ENCODE measurements at regions not wholly inside any gene's neighbourhood (a gene's known extent, or its start where the extent isn't known, plus 50 kb on each side); places are given as distances from the start of the nearest gene placed in this dataset.

DNA sequence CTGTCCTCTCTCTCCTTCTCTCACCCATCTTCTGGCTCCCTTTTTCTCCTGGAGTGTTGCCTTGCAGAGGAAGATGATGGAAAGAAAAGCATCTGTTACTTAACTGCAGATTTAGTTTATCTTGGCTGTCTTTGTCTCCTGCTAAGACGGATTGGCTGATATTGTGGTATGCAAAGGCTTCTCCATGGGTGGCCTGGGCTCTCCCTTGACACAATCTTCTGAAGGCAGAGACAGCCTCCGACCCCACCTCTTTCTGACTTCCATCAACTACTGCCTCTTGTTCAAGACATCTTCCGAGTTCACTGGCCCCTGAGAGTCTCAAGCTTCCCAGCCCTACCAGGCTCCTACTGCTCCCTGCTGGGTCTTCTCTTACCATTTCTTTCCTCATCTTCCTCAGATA lies 403.7 kb downstream of the LRRC70 start:
- Histone ChIP-seq H4K8ac (replicated peaks; ENCODE audit: insufficient read length, low read depth, low read length) (no peak overlapping the region), H2BK20ac (ENCODE audit: low read depth, low read length, poor library complexity, severe bottlenecking) (no peak overlapping the region), H3K9me3 (ENCODE audit: control insufficient read depth, low read depth, low read length) (no peaks in the 10 kb centered on the region), H3K23ac (ENCODE audit: insufficient read length, low read depth, low read length) (no peak overlapping the region), H4K20me1 (ENCODE audit: control insufficient read depth, insufficient read depth, insufficient read length) (no peaks in the 10 kb centered on the region), H3K14ac (ENCODE audit: insufficient read depth, low read length) (no peak overlapping the region), H3K18ac (ENCODE audit: insufficient read length, low read depth, low read length) (no peak overlapping the region), H3T11ph (ENCODE audit: low read length) (no peak overlapping the region), H3K9ac (ENCODE audit: extremely low read depth, insufficient read length, low read length) (no peak overlapping the region), H3K4me1 (ENCODE audit: insufficient read depth, low read length) (no peaks in the 10 kb centered on the region), H2BK5ac (ENCODE audit: insufficient read length, low read length) (no peak overlapping the region), H2BK12ac (ENCODE audit: insufficient read length, low read depth, low read length) (no peak overlapping the region), H2AFZ (ENCODE audit: low read length) (no peak overlapping the region), H4K5ac (ENCODE audit: insufficient read length, low read depth, low read length) (no peak overlapping the region), H3K23me2 (ENCODE audit: insufficient read length, low read depth, low read length, poor library complexity, severe bottlenecking) (no peaks in the 10 kb centered on the region), H3K79me1 (ENCODE audit: insufficient read depth, low read depth, low read length, poor library complexity, severe bottlenecking) (no peaks in the 10 kb centered on the region), H3K4ac (ENCODE audit: low read depth, low read length) (no peak overlapping the region), H3K27me3 (ENCODE audit: insufficient read depth, low read length) (no peaks in the 10 kb centered on the region), H2BK120ac (ENCODE audit: low read depth, low read length, poor library complexity, severe bottlenecking) (no peak overlapping the region), H4K91ac (ENCODE audit: insufficient read length, low read depth, low read length) (no peak overlapping the region), H2BK15ac (ENCODE audit: low read depth, low read length) (no peak overlapping the region), H2AK5ac (ENCODE audit: insufficient read length, low read length) (no peak overlapping the region), H3K56ac (ENCODE audit: insufficient read length, low read depth, low read length) (no peak overlapping the region), H3K27ac (ENCODE audit: insufficient read length, low read depth, low read length) (no peak overlapping the region), H3K4me2 (ENCODE audit: insufficient read depth, insufficient read length, low read length) (no peak overlapping the region), H3K79me2 (ENCODE audit: insufficient read depth, low read length) (no peaks in the 10 kb centered on the region)
- Mint-ChIP-seq H3K4me3 (no peak overlapping the region), H3K27me3 (ENCODE audit: low read depth) (no peaks in the 10 kb centered on the region), H3K27ac (peak overlapping the region in 1 of 3 experiments; percentile 3; a peak in 1 of 7 replicates), H3K9me3 (peaks cover 23 to 26% of the 10 kb centered on the region in 2 experiments), H3K36me3 (ENCODE audit: insufficient read depth in 1 of 3, low read depth in 3 of 3) (peaks cover 0 to 23% (median 2%) of the 10 kb centered on the region in 3 experiments; a peak in 6 of 7 replicates), H3K4me1 (peaks cover 15 to 16% of the 10 kb centered on the region in 2 experiments)
- WGBS (ENCODE audit: extremely low coverage, insufficient read length, low lambda C conversion rate) = no CpG with 5 or more reads among the region's 3 CpGs
- DNase-seq = no peak
- TF ChIP-seq, protein P1, sequence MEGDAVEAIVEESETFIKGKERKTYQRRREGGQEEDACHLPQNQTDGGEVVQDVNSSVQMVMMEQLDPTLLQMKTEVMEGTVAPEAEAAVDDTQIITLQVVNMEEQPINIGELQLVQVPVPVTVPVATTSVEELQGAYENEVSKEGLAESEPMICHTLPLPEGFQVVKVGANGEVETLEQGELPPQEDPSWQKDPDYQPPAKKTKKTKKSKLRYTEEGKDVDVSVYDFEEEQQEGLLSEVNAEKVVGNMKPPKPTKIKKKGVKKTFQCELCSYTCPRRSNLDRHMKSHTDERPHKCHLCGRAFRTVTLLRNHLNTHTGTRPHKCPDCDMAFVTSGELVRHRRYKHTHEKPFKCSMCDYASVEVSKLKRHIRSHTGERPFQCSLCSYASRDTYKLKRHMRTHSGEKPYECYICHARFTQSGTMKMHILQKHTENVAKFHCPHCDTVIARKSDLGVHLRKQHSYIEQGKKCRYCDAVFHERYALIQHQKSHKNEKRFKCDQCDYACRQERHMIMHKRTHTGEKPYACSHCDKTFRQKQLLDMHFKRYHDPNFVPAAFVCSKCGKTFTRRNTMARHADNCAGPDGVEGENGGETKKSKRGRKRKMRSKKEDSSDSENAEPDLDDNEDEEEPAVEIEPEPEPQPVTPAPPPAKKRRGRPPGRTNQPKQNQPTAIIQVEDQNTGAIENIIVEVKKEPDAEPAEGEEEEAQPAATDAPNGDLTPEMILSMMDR (conservative IDR thresholded peaks at IDR 0.05) = no peak

All from H9 (cell line).